Activated CD8-positive, alpha-beta memory T cell treated with anti-CD3 and anti-CD28 coated beads for 36 hours (primary cell): ENCODE measurements at regions not wholly inside any gene's neighbourhood (a gene's known extent, or its start where the extent isn't known, plus 50 kb on each side); places are given as distances from the start of the nearest gene placed in this dataset.

ENCODE experiments used
- CTCF ChIA-PET: fragments of 350-600 bp; sonication (Branson Sonifier 250); formaldehyde crosslinking; loops from one replicate; lab custom pipeline; 2021; ENCODE audit warnings: antibody characterized with exemption; lab: Charles Lee
- POLR2A ChIA-PET: fragments of 350-600 bp; sonication (Branson Sonifier 250); formaldehyde crosslinking; loops from one replicate; lab custom pipeline; 2021; ENCODE audit warnings: antibody characterized with exemption; lab: Charles Lee

DNA sequence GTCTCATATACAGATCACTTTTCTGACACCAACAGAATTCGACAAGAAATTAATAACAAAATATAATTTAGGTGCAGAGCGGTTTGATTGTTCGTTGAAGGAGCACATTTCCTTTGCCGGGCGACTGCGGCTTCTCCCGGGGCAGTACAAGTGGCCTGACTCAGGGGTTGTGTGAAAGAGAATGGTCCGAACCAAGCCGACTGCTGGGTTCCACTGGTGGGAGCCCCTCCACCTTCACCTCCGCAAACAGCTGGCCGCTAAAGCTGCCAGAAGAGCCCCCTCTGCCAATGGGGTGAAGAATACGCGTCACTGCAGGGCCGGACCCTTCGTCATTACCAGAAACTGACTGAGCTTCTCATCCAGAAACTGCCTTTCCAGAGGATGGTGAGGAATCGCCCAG is 156.0 kb upstream of the IFNE start:
- POLR2A ChIA-PET, result no interaction called here
- CTCF ChIA-PET, result no interaction called here

DNA sequence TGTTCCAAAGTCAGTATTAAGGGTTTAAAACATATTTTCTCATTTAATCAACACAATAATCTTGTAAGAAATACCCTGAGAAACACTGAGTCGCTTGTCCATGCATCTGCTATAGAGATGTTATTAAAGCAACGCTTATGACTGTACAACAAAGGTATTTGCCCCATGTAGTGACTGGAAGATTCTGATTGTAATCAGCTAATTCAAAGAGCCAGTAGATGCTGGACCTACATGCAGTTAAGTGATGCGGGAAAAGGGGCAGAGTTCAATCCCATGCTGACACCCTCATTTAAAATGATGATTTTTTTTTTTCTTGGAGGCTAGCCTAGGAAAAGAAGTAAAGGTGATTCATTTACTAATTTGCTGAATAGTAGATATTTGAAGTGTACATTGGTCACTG is 149.3 kb upstream of the MTAP start:
- CTCF ChIA-PET, result interaction anchor here (1.0 kb wide), 1 partner anchor 20 kb away, joined by 3 read pairs; no protein-coding TSS in a partner anchor
- POLR2A ChIA-PET, result no interaction called here

DNA sequence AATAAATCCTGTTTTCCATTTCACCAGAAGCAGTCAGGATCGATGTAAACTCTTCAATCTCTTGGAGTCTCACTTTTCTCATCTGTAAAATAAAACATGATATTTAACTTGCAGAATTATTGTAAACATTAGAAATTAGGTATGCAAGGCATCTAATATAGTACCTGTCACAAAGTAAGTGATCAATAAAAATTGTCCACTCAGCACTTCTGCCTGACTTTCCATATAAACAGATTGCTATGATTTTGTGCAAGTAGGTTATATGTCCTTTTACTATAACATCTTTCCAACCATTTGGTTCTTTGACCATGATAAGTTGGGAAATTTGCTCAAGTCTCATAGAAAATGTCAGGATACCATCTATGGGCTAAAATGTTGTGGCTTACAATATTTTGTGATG is 148.8 kb upstream of the MTAP start:
- CTCF ChIA-PET, result no interaction called here
- POLR2A ChIA-PET, result no interaction called here

DNA sequence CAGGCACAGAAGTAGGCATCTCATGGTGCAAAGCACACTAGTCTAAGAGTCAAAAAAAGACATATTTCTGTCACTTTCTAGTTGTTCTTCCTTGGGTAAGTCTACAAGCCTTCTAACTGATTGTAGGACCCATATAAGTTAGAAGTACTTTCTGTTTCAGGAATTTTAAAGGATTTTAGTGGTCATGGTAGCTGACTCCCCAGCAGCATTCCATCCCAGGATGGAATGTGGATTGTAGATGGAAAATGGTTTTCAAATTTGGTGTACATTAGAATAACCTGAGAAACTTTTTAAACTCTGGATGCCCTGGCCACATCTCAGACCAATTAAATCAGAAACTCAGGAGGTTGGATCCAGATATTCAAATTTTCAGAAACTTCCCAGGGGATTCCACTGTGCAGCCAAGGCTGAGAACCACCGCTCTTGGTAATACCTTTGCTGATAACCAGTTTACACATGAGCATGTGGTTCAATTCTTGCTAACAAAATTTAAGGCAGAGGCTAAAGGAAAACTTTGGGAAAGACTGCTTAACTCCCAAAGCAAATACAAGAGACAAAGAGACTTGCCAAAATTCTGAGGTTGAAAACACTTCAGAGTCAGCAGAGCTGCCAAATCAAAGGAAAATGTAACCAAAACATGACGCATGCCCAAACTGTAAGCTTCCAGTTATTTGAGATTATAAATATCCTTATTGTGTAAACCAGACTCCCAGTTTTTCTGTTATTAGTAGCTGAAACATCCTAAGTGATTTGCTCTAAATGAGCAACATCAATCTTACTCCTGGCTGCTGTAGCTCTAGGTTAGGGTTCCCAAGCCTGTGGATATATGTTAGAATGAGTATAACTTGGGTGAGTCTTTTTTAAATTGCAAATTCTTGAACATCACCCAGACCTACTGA is 145.4 kb upstream of the MTAP start:
- ChIA-PET CTCF (no interaction called here), POLR2A (no interaction called here)

DNA sequence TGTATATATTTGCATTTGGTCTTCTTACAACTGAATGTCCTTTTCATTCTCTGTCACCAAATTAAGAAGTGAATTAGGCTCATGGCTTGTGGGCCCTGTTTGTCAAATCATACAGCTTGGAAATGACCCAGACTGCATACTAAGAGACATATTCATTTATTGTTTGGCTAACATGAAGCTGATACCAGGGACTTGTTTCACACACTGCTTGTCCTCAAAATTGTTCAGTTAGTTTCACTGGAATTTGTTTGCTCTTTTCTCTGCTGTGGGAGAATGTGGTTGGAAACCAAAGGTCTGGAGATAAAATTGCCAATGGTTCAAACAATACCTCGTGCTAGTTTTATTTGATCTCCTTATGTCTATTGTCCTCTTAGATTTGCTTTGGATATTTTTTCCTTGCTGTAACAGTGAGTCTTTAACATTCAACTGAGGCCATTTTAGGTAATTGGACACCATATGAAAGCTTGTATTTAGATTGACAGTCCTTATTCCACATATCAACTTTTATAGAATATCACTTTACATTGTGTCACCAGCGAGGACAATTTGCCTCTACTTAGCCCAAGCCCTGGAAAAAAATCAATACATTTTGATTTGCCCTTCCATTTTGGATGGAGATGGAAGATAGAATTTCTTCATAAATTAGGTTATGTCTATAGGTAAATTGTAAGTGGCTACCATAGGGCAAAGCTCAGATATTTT is 144.3 kb upstream of the MTAP start:
- POLR2A ChIA-PET, result no interaction called here
- CTCF ChIA-PET, result no interaction called here

- ChIA-PET POLR2A (no interaction called here), CTCF (no interaction called here)
Measured at GRCh38 chr9:21660976-21661375, 141.5 kb upstream of the MTAP start.

DNA sequence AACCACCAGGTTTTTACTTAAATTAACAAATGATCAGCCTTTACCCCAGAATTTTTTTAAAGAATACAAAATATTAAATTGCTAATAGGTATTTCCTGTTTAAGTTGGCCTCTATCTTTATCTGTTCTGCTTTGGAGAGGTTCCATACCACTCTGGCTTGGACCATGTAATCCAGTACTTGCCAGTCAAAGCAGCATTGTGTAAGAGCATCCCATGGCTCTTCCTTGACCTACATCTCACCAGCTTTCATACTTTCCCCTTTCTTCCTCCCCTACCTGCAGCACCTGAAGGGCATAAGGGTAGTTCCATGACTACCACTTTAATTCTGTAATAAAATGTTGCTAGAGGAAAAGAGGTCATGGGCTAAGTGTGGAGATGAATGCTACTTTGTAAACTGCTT is 140.8 kb upstream of the MTAP start:
- CTCF ChIA-PET, result no interaction called here
- POLR2A ChIA-PET, result no interaction called here

- ChIA-PET CTCF (no interaction called here), POLR2A (no interaction called here)
Measured at GRCh38 chr9:21668516-21668915, 133.9 kb upstream of the MTAP start.

GRCh38 chr9:21669701-21670100 is 132.7 kb upstream of the MTAP start:
- ChIA-PET CTCF (no interaction called here), POLR2A (interaction anchor here (0.6 kb wide), 1 partner anchor 110 kb away, joined by 7 read pairs; no protein-coding TSS in a partner anchor)

GRCh38 chr9:21670374-21670773 is 132.1 kb upstream of the MTAP start:
- POLR2A ChIA-PET, result interaction anchor here (0.6 kb wide), 1 partner anchor 111 kb away, joined by 7 read pairs; no protein-coding TSS in a partner anchor
- CTCF ChIA-PET, result no interaction called here

GRCh38 chr9:21672140-21672539 is 130.3 kb upstream of the MTAP start:
- ChIA-PET CTCF (no interaction called here), POLR2A (no interaction called here)

DNA sequence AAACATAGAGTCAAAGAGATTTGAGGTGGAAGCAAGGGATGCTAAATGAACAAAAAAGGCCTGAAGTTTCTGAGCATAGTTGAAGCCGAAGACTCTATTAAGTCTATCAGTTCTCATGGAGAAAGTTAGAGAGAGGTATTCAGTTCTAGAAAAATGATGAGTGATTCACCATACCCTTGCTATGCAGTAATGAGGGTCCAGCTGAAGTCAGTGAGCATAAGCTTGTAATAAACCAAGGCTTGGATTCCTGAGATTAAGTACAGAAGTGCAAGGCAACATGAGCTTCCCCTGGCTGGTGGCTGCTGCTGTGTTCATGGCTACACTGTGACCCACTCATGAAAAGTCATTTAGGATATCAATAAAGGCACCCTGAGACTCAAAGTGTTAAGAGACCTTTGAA is 129.7 kb upstream of the MTAP start:
- POLR2A ChIA-PET, result no interaction called here
- CTCF ChIA-PET, result interaction anchor here (1.0 kb wide), 1 partner anchor 20 kb away, joined by 3 read pairs; no protein-coding TSS in a partner anchor

DNA sequence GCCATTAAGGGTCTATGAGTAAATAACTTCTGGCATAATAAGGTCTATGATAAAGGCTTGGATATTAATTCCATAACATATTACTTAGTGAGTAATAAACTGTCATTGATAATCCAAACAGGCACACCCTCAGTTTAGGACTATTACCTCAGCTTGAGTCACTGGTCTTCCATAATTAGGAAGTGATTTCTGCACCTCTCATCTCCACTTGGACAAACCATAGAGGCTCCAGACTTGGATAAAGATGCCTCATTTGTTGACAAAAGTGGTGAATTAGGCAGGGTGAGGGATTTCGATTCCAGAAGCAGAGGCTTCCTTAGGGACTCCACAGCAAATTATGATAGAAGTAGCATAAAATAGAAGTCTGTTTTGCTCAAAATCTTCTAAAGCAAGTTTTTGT is 127.5 kb upstream of the MTAP start:
- CTCF ChIA-PET, result no interaction called here
- POLR2A ChIA-PET, result no interaction called here

DNA sequence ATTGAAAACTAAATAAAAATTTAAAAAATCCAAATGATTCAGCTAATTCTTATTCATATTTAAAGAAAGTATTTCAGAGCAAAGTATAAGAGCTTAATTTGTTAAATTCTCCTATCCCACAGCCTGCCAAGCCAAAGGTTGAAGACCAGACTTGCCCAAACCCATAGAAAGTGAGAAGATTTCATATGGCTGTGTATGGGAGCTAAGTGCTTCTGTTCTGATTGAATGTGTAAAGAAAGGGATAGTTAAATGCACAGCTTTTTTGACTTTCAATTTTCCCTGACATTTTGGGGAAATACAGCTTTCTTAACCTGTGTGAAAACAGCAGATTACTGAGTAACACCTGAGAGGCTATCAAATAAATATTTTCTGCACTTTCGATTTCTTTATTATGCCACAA is 125.0 kb upstream of the MTAP start:
- CTCF ChIA-PET, result no interaction called here

GRCh38 chr9:21677834-21678233 is 124.6 kb upstream of the MTAP start:
- ChIA-PET CTCF (no interaction called here), POLR2A (no interaction called here)

More for the DNA sequence above, 125.0 kb upstream of the MTAP start:
- POLR2A ChIA-PET, result no interaction called here

DNA sequence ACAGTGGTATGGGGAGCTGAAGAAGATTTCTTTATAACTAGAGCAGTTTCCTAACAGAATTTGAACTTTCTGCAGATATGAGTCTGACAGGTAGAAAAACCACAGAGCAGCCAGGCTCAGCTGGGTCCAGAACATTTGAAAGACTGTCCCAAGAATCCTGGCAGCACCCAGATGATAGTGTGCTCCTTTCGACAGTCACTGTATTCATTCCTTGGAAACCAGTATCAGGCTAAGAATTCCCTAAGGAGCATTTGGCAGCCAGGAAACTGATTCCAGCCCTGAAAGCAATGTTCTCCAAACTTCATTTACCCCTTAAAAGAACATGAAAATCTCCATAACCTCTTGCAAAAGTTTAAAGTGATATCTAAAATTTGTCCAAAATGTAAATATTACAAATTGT is 123.0 kb upstream of the MTAP start:
- ChIA-PET POLR2A (no interaction called here), CTCF (no interaction called here)

DNA sequence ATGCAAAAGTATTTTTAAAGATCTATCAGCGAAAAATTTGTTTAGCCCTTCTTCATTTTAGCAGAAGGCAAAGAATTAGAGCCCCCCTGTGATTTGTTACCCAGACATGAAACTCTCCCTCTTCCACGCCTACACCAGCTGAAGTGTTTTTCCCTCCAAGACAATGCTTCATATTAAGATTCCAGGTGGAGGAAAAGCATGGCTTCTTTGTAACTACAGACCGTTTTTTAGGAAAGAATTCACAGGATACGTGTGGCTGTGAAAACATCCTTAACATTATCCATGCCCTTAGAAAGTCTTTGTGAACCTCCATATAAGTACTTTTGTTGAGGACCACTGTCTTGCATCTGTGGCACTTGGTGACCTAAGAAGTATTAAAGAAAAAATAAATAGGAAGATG is 121.8 kb upstream of the MTAP start:
- POLR2A ChIA-PET, result no interaction called here
- CTCF ChIA-PET, result no interaction called here

- CTCF ChIA-PET, result no interaction called here
- POLR2A ChIA-PET, result no interaction called here
Measured at GRCh38 chr9:21681641-21682040, 120.8 kb upstream of the MTAP start.

DNA sequence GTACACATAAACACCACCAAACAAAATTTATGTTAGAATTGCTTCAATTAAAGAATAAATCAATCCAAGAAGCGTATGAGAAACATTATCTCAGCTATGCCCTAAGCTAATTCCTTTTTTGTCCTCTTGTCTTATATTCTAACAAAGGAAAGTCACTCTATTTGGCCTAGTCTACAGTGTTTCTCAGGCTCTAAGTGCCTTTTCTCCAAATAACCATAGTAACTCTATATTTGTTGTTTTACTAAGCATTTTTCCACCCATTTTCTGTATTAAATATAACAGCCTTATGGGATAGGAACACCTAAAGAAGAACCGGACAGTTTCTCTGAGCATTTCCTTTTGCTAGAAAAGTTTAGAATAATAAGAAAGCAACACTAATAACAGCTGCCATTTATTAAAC is 120.1 kb upstream of the MTAP start:
- ChIA-PET POLR2A (no interaction called here), CTCF (interaction anchor here (1.2 kb wide), 1 partner anchor 287 kb away, joined by 3 read pairs; no protein-coding TSS in a partner anchor)

DNA sequence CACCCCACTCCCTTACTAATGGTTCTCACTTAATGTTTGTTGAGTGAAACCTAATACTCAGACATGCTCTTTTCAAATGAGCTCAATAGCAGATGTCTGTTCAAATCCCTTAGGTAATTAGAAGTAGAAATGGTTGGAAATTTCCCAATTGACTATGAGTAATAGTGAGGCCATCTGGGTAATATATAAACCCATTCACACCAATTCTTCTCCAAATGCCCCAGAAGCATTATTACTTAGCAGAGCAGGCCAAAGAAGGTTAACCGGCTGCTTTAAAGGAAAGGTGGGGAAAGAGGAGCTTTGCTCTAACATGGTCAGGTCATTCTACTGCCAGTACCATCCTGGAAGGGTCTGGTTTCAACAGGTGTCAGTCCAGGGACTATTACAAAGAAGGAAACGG is 119.5 kb upstream of the MTAP start:
- ChIA-PET POLR2A (no interaction called here), CTCF (interaction anchor here (1.2 kb wide), 1 partner anchor 287 kb away, joined by 3 read pairs; no protein-coding TSS in a partner anchor)
